Tibial artery (tissue), 4 donors: ENCODE measurements at regions not wholly inside any gene's neighbourhood (a gene's known extent, or its start where the extent isn't known, plus 50 kb on each side); places are given as distances from the start of the nearest gene placed in this dataset.

Experiments
- DNase-seq, 2 donors: peaks; one replicate each; pipeline ENCODE4 v3.0.0-alpha.2; 2019
- H3K27ac ChIP-seq, 2 donors: fragments of 200-600 bp; sonication (generic) in 1 of 2; 1 replicate in 1 of 2; 2 replicates in 1 of 2; pipeline ENCODE4 v1.5.1; 2018 to 2019; ENCODE audit warnings: mild to moderate bottlenecking in 1 of 2
- H3K27me3 ChIP-seq, 2 donors: fragments of 200-600 bp; sonication (generic) in 1 of 2; one replicate each; pipeline versions ENCODE4 v1.5.1 to v1.6.0; 2016 to 2019
- H3K36me3 ChIP-seq, 3 donors: fragments of 200-600 bp; sonication (generic) in 2 of 3; one replicate each; pipeline ENCODE4 v1.5.1; 2016 to 2019; ENCODE audit warnings: mild to moderate bottlenecking in 2 of 3
- H3K4me1 ChIP-seq, 4 donors: fragments of 200-600 bp; sonication (generic) in 2 of 4; 1 replicate in 3 of 4; 2 replicates in 1 of 4; pipeline ENCODE4 v1.5.1; 2016 to 2019
- H3K4me3 ChIP-seq, 2 donors: fragments of 200-600 bp; sonication (generic) in 1 of 2; 1 replicate in 1 of 2; 2 replicates in 1 of 2; pipeline ENCODE4 v1.5.1; 2018 to 2019; ENCODE audit warnings: mild to moderate bottlenecking in 2 of 2
- H3K9me3 ChIP-seq, 3 donors: fragments of 200-600 bp; sonication (generic) in 1 of 3; one replicate each; pipeline ENCODE4 v1.5.1; 2016 to 2019
- CTCF ChIP-seq, 2 experiments: fragments of 200-600 bp in 1 of 2; fragments of 450-650 bp in 1 of 2; IDR thresholded peaks; one replicate each; pipeline ENCODE4 v1.5.1; 2017 to 2019; ENCODE audit warnings: antibody characterized with exemption in 2 of 2, mild to moderate bottlenecking in 1 of 2, moderate library complexity in 1 of 2
- intact Hi-C: fragments of 100-400 bp; cut with DNase I; formaldehyde crosslinking; loops from one replicate; pipeline ENCODE4 v1.15.0; 2023; ENCODE audit warnings: low total_unique reads

GRCh38 chr10:59561477-59562121 is 148.1 kb downstream of the SLC16A9 start:
- Histone ChIP-seq H3K4me3 (no peak overlapping the region), H3K27me3 (no peaks in the 10 kb centered on the region), H3K36me3 (no peaks in the 10 kb centered on the region), H3K4me1 (peaks cover 0 to 10% (median 3%) of the 10 kb centered on the region in 4 donors), H3K9me3 (no peaks in the 10 kb centered on the region), H3K27ac (no peak overlapping the region)
- no peak for TF ChIP-seq CTCF (IDR thresholded peaks at IDR 0.05)
- intact Hi-C loops = no loop called here
- no peak for DNase-seq

GRCh38 chr10:59560990-59561389 is 148.7 kb downstream of the SLC16A9 start:
- no peaks in the 10 kb centered on the region for H3K27me3 ChIP-seq
- no peak for TF ChIP-seq CTCF (IDR thresholded peaks at IDR 0.05)
- DNase-seq = no peak
- no peaks in the 10 kb centered on the region for H3K9me3 ChIP-seq
- H3K4me3 ChIP-seq = no peak overlapping the region
- intact Hi-C loops = no loop called here
- no peaks in the 10 kb centered on the region for H3K36me3 ChIP-seq
- peaks cover 0 to 10% (median 3%) of the 10 kb centered on the region in 4 donors for H3K4me1 ChIP-seq
- no peak overlapping the region for H3K27ac ChIP-seq

- no peaks in the 10 kb centered on the region for H3K36me3 ChIP-seq
- intact Hi-C loops = no loop called here
- no peaks in the 10 kb centered on the region for H3K27me3 ChIP-seq
- DNase-seq = no peak
- no peak for TF ChIP-seq CTCF (IDR thresholded peaks at IDR 0.05)
- H3K27ac ChIP-seq = no peak overlapping the region
- no peak overlapping the region for H3K4me3 ChIP-seq
- H3K4me1 ChIP-seq = peaks cover 0 to 10% (median 3%) of the 10 kb centered on the region in 4 donors
- no peaks in the 10 kb centered on the region for H3K9me3 ChIP-seq
These were observed 149.5 kb downstream of the SLC16A9 start for GRCh38 chr10:59560161-59560560.

GRCh38 chr10:59558066-59558465 is 151.6 kb downstream of the SLC16A9 start:
- Histone ChIP-seq H3K27me3 (no peaks in the 10 kb centered on the region), H3K27ac (no peak overlapping the region)

GRCh38 chr10:59557642-59558041 is 152.0 kb downstream of the SLC16A9 start:
- Histone ChIP-seq H3K4me1 (peaks cover 0 to 10% (median 3%) of the 10 kb centered on the region in 4 donors), H3K27ac (no peak overlapping the region), H3K4me3 (no peak overlapping the region), H3K27me3 (no peaks in the 10 kb centered on the region), H3K9me3 (no peaks in the 10 kb centered on the region), H3K36me3 (no peaks in the 10 kb centered on the region)
- intact Hi-C loops = no loop called here
- DNase-seq = no peak
- no peak for TF ChIP-seq CTCF (IDR thresholded peaks at IDR 0.05)

More at GRCh38 chr10:59558066-59558465, 151.6 kb downstream of the SLC16A9 start:
- no peak for TF ChIP-seq CTCF (IDR thresholded peaks at IDR 0.05)
- no peak overlapping the region for H3K4me3 ChIP-seq
- no peaks in the 10 kb centered on the region for H3K9me3 ChIP-seq
- no peak for DNase-seq
- H3K36me3 ChIP-seq = no peaks in the 10 kb centered on the region
- H3K4me1 ChIP-seq = peaks cover 0 to 10% (median 3%) of the 10 kb centered on the region in 4 donors
- intact Hi-C loops = no loop called here
